H9 (cell line): ENCODE measurements at regions not wholly inside any gene's neighbourhood (a gene's known extent, or its start where the extent isn't known, plus 50 kb on each side); places are given as distances from the start of the nearest gene placed in this dataset.

Experiments used
- DNase-seq: peaks from one replicate; pipeline ENCODE4 v3.0.0-alpha.2; 2017
- H2AFZ ChIP-seq: one replicate; pipeline ENCODE4 v1.6.1; 2013; ENCODE audit warnings: mild to moderate bottlenecking, low read length, control low read depth, moderate library complexity
- H2AK5ac ChIP-seq: 2 replicates; pipeline ENCODE4 v1.6.1; 2013; ENCODE audit warnings: low read length, control low read depth, mixed read lengths; ENCODE audit not compliant: insufficient read length
- H2BK120ac ChIP-seq: one replicate; pipeline ENCODE4 v1.6.1; 2013; ENCODE audit warnings: low read depth, mild to moderate bottlenecking, low read length, control low read depth, inconsistent platforms; ENCODE audit not compliant: poor library complexity, severe bottlenecking
- H2BK12ac ChIP-seq: 2 replicates; pipeline ENCODE4 v1.6.1; 2013; ENCODE audit warnings: low read length, control low read depth, mixed read lengths, low read depth; ENCODE audit not compliant: insufficient read length
- H2BK15ac ChIP-seq: 2 replicates; pipeline ENCODE4 v1.6.1; 2013; ENCODE audit warnings: low read depth, low read length, control low read depth
- H2BK20ac ChIP-seq: one replicate; pipeline ENCODE4 v1.6.1; 2013; ENCODE audit warnings: low read depth, mild to moderate bottlenecking, low read length, control low read depth, inconsistent platforms; ENCODE audit not compliant: poor library complexity, severe bottlenecking
- H2BK5ac ChIP-seq: 2 replicates; pipeline ENCODE4 v1.6.1; 2013; ENCODE audit warnings: low read length, control low read depth, mixed read lengths; ENCODE audit not compliant: insufficient read length
- H3K14ac ChIP-seq: 2 replicates; pipeline ENCODE4 v1.6.1; 2013; ENCODE audit warnings: low read length, control low read depth; ENCODE audit not compliant: insufficient read depth
- H3K18ac ChIP-seq: 2 replicates; pipeline ENCODE4 v1.6.1; 2013; ENCODE audit warnings: low read depth, mild to moderate bottlenecking, mixed read lengths, low read length, control low read depth; ENCODE audit not compliant: insufficient read length
- H3K23ac ChIP-seq: 2 replicates; pipeline ENCODE4 v1.6.1; 2013; ENCODE audit warnings: low read length, control low read depth, mixed read lengths, low read depth; ENCODE audit not compliant: insufficient read length
- H3K23me2 ChIP-seq: 2 replicates; pipeline ENCODE4 v1.6.1; 2013; ENCODE audit warnings: low read depth, mild to moderate bottlenecking, mixed read lengths, low read length, control low read depth; ENCODE audit not compliant: insufficient read length, poor library complexity, severe bottlenecking
- H3K27ac ChIP-seq: 2 replicates; pipeline ENCODE4 v1.5.1; 2013; ENCODE audit warnings: low read length, control low read depth, mixed read lengths, low read depth; ENCODE audit not compliant: insufficient read length
- H3K27me3 ChIP-seq: 2 replicates; pipeline ENCODE4 v1.6.1; 2013; ENCODE audit warnings: low read length, control low read depth, inconsistent platforms; ENCODE audit not compliant: insufficient read depth
- H3K4ac ChIP-seq: 2 replicates; pipeline ENCODE4 v1.6.1; 2013; ENCODE audit warnings: low read depth, mild to moderate bottlenecking, control low read depth, inconsistent platforms, low read length, moderate library complexity
- H3K4me1 ChIP-seq: 2 replicates; pipeline ENCODE4 v1.6.1; 2013; ENCODE audit warnings: low read length, control low read depth, inconsistent platforms; ENCODE audit not compliant: insufficient read depth
- H3K4me2 ChIP-seq: 2 replicates; pipeline ENCODE4 v1.6.1; 2013; ENCODE audit warnings: low read length, control low read depth, mixed read lengths; ENCODE audit not compliant: insufficient read length, insufficient read depth
- H3K56ac ChIP-seq: 2 replicates; pipeline ENCODE4 v1.6.1; 2013; ENCODE audit warnings: low read depth, mild to moderate bottlenecking, mixed read lengths, low read length, control low read depth; ENCODE audit not compliant: insufficient read length
- H3K79me1 ChIP-seq: 2 replicates; pipeline ENCODE4 v1.6.1; 2013; ENCODE audit warnings: low read depth, mild to moderate bottlenecking, moderate library complexity, low read length, control low read depth, inconsistent platforms; ENCODE audit not compliant: insufficient read depth, poor library complexity, severe bottlenecking
- H3K79me2 ChIP-seq: 2 replicates; pipeline ENCODE4 v1.6.1; 2013; ENCODE audit warnings: low read length, control low read depth, inconsistent platforms; ENCODE audit not compliant: insufficient read depth
- H3K9ac ChIP-seq: 2 replicates; pipeline ENCODE4 v1.6.1; 2013; ENCODE audit warnings: low read length, control low read depth, mixed read lengths; ENCODE audit not compliant: insufficient read length; ENCODE audit errors: extremely low read depth
- H3K9me3 ChIP-seq: one replicate; pipeline ENCODE4 v1.6.1; 2013; ENCODE audit warnings: low read depth, low read length, inconsistent platforms; ENCODE audit not compliant: control insufficient read depth
- H3T11ph ChIP-seq: one replicate; pipeline ENCODE4 v1.6.1; 2013; ENCODE audit warnings: mild to moderate bottlenecking, low read length, control low read depth, inconsistent platforms
- H4K20me1 ChIP-seq: one replicate; pipeline ENCODE4 v1.6.1; 2013; ENCODE audit not compliant: control insufficient read depth, insufficient read length, insufficient read depth
- H4K5ac ChIP-seq: 2 replicates; pipeline ENCODE4 v1.6.1; 2013; ENCODE audit warnings: low read depth, mild to moderate bottlenecking, mixed read lengths, low read length, control low read depth; ENCODE audit not compliant: insufficient read length
- H4K8ac ChIP-seq: replicated peaks from 2 replicates; pipeline ENCODE4 v1.6.1; 2013; ENCODE audit warnings: low read length, control low read depth, mixed read lengths, low read depth; ENCODE audit not compliant: insufficient read length
- H4K91ac ChIP-seq: 2 replicates; pipeline ENCODE4 v1.6.1; 2013; ENCODE audit warnings: low read depth, mild to moderate bottlenecking, moderate library complexity, mixed read lengths, low read length, control low read depth; ENCODE audit not compliant: insufficient read length
- H3K27ac Mint-ChIP-seq, 3 experiments: 2 replicates in 2 of 3; 3 replicates in 1 of 3; pipeline ENCODE4 v1.8.0; 2020 to 2021; ENCODE audit warnings: mixed read lengths in 3 of 3, mild to moderate bottlenecking in 1 of 3, moderate library complexity in 1 of 3
- H3K27me3 Mint-ChIP-seq: 2 replicates; pipeline ENCODE4 v1.8.0; 2021; ENCODE audit warnings: low read depth, mild to moderate bottlenecking, moderate library complexity, mixed read lengths
- H3K36me3 Mint-ChIP-seq, 3 experiments: 2 replicates in 2 of 3; 3 replicates in 1 of 3; pipeline ENCODE4 v1.8.0; 2020 to 2021; ENCODE audit warnings: low read depth in 3 of 3, mixed read lengths in 3 of 3; ENCODE audit not compliant: insufficient read depth in 1 of 3
- H3K4me1 Mint-ChIP-seq, 2 experiments: 2 replicates each; pipeline ENCODE4 v1.8.0; 2020; ENCODE audit warnings: mixed read lengths in 2 of 2
- H3K4me3 Mint-ChIP-seq, 2 experiments: 2 replicates in 1 of 2; 3 replicates in 1 of 2; pipeline ENCODE4 v1.8.0; 2020 to 2021; ENCODE audit warnings: mild to moderate bottlenecking in 2 of 2, mixed read lengths in 2 of 2, moderate library complexity in 1 of 2
- H3K9me3 Mint-ChIP-seq, 2 experiments: 2 replicates in 1 of 2; 3 replicates in 1 of 2; pipeline ENCODE4 v1.8.0; 2020; ENCODE audit warnings: mild to moderate bottlenecking in 2 of 2, mixed read lengths in 2 of 2, moderate library complexity in 1 of 2
- CTCF ChIP-seq: fragments of 200-600 bp; sonication (generic); conservative IDR thresholded peaks from 3 replicates; pipeline ENCODE4 v1.8.0; 2021; ENCODE audit warnings: antibody characterized with exemption, mild to moderate bottlenecking
- WGBS: extraction: QIAGEN DNeasy Blood & Tissue Kit; methylation state at CpG from one replicate; pipeline ENCODE4 v1.1.7; 2013; ENCODE audit warnings: missing lambda C conversion rate, low lambda C conversion rate, mixed read lengths; ENCODE audit not compliant: insufficient read length; ENCODE audit errors: extremely low coverage; 5-methylcytosine and 5-hydroxymethylcytosine counted together

GRCh38 chr10:64090865-64091264 lies 569.7 kb downstream of the REEP3 start:
- Mint-ChIP-seq H3K27ac (no peak overlapping the region), H3K36me3 (no peaks in the 10 kb centered on the region), H3K4me3 (no peak overlapping the region), H3K4me1 (peaks cover 15 to 19% of the 10 kb centered on the region in 2 experiments), H3K9me3 (no peaks in the 10 kb centered on the region; a peak in 1 of 5 replicates), H3K27me3 (peaks cover 23% of the 10 kb centered on the region)
- Histone ChIP-seq H3K27me3 (no peaks in the 10 kb centered on the region; the same call in 1 of the 2 replicates), H3K79me1 (no peaks in the 10 kb centered on the region), H3K79me2 (no peaks in the 10 kb centered on the region), H3K23ac (no peak overlapping the region), H3T11ph (no peak overlapping the region), H3K18ac (no peak overlapping the region), H4K20me1 (no peaks in the 10 kb centered on the region), H3K9me3 (no peaks in the 10 kb centered on the region), H2AFZ (no peak overlapping the region), H3K4me2 (no peak overlapping the region), H3K27ac (no peak overlapping the region), H4K91ac (no peak overlapping the region), H4K8ac (no peak overlapping the region), H2BK15ac (no peak overlapping the region), H2BK12ac (no peak overlapping the region), H2BK120ac (no peak overlapping the region), H2BK20ac (no peak overlapping the region), H3K4ac (no peak overlapping the region), H2BK5ac (no peak overlapping the region), H3K9ac (no peak overlapping the region), H4K5ac (no peak overlapping the region), H3K14ac (no peak overlapping the region), H3K56ac (no peak overlapping the region), H3K23me2 (no peaks in the 10 kb centered on the region), H2AK5ac (no peak overlapping the region), H3K4me1 (no peaks in the 10 kb centered on the region; the same call in 1 of the 2 replicates)
- no peak for TF ChIP-seq CTCF
- DNase-seq = no peak
- no CpG with 5 or more reads among the region's 3 CpGs for WGBS
